Progenitor cell of endocrine pancreas (in vitro differentiated cells): ENCODE measurements at regions not wholly inside any gene's neighbourhood (a gene's known extent, or its start where the extent isn't known, plus 50 kb on each side); places are given as distances from the start of the nearest gene placed in this dataset.

Experiments
- DNase-seq: peaks from one replicate; pipeline ENCODE4 v3.0.0; 2021; ENCODE audit warnings: low spot score; ENCODE audit not compliant: unreplicated experiment
- H3K27ac Mint-ChIP-seq: 2 replicates; pipeline ENCODE4 v1.8.0; 2021; ENCODE audit warnings: mild to moderate bottlenecking, moderate library complexity, mixed read lengths
- H3K27me3 Mint-ChIP-seq: 2 replicates; pipeline ENCODE4 v1.8.0; 2021; ENCODE audit warnings: mixed read lengths
- H3K36me3 Mint-ChIP-seq: 2 replicates; pipeline ENCODE4 v1.8.0; 2022; ENCODE audit warnings: mixed read lengths; ENCODE audit not compliant: insufficient read depth
- H3K4me1 Mint-ChIP-seq: 2 replicates; pipeline ENCODE4 v1.8.0; 2021; ENCODE audit warnings: low read depth, mixed read lengths
- H3K4me3 Mint-ChIP-seq: 2 replicates; pipeline ENCODE4 v1.8.0; 2021; ENCODE audit warnings: low read depth, mild to moderate bottlenecking, moderate library complexity, mixed read lengths
- H3K9me3 Mint-ChIP-seq: 2 replicates; pipeline ENCODE4 v1.8.0; 2021; ENCODE audit warnings: low read depth, mixed read lengths
- TF ChIP-seq, protein P1 (sequence below): fragments of 200-600 bp; sonication (generic); IDR thresholded peaks from one replicate; pipeline ENCODE4 v1.5.0; 2021; ENCODE audit warnings: antibody characterized with exemption, mild to moderate bottlenecking; ENCODE audit not compliant: unreplicated experiment

- no peaks in the 10 kb centered on the region for H3K27me3 Mint-ChIP-seq
- H3K4me3 Mint-ChIP-seq: no peak overlapping the region
- no peak for DNase-seq
- no peaks in the 10 kb centered on the region for H3K36me3 Mint-ChIP-seq
- peaks cover 3% of the 10 kb centered on the region for H3K9me3 Mint-ChIP-seq
- TF ChIP-seq, protein P1, sequence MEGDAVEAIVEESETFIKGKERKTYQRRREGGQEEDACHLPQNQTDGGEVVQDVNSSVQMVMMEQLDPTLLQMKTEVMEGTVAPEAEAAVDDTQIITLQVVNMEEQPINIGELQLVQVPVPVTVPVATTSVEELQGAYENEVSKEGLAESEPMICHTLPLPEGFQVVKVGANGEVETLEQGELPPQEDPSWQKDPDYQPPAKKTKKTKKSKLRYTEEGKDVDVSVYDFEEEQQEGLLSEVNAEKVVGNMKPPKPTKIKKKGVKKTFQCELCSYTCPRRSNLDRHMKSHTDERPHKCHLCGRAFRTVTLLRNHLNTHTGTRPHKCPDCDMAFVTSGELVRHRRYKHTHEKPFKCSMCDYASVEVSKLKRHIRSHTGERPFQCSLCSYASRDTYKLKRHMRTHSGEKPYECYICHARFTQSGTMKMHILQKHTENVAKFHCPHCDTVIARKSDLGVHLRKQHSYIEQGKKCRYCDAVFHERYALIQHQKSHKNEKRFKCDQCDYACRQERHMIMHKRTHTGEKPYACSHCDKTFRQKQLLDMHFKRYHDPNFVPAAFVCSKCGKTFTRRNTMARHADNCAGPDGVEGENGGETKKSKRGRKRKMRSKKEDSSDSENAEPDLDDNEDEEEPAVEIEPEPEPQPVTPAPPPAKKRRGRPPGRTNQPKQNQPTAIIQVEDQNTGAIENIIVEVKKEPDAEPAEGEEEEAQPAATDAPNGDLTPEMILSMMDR: no peak
- no peak overlapping the region for H3K27ac Mint-ChIP-seq
- peaks cover 33% of the 10 kb centered on the region for H3K4me1 Mint-ChIP-seq
Observed at GRCh38 chr4:84413480-84413879, 85.6 kb downstream of the NKX6-1 start.

GRCh38 chr4:84412062-84412461 lies 87.0 kb downstream of the NKX6-1 start:
- H3K9me3 Mint-ChIP-seq: peaks cover 3% of the 10 kb centered on the region
- no peak overlapping the region for H3K27ac Mint-ChIP-seq
- H3K36me3 Mint-ChIP-seq: no peaks in the 10 kb centered on the region
- TF ChIP-seq, protein P1: no peak
- no peaks in the 10 kb centered on the region for H3K27me3 Mint-ChIP-seq
- peaks cover 32% of the 10 kb centered on the region for H3K4me1 Mint-ChIP-seq
- no peak overlapping the region for H3K4me3 Mint-ChIP-seq
- DNase-seq: no peak

DNA sequence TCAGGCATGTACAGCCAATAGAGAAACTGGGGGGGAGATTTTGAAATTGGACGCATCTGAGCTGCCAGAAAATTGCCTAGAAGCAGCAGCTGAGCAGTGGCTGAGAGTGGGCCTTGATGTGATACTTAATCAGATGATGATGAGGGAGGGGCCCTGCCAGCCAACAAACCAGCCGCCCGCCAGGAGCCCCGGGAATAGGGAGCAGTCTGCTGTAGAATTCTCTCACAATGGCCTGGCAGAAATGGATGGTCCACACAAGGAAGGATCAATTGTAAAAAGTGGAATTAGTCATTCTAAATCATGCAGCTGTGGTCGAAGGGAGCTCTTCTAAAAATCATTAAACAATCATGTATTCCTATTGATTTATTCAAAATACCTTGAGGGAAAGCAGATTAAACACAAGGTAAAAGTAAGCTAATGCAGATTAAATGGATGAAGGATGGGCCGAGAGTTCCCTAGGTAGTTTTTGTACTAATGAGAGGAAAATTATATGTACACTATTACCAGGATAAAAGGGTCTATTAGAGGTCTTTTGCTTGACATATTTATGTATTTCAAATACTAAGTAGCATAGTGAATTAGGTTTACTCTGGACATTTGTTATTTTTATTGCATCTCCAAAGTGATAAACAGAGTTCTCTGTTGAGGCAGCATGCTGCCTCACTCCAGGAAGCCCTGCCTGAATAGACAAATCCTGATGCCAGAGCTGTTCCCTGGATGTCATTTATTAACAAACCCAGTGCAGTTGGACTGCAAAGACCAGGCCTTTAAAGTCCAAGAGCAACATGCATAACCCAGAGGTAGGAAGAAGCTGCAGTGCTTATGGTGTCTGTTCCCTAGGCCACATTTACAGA lies 91.3 kb downstream of the NKX6-1 start:
- H3K27me3 Mint-ChIP-seq: no peaks in the 10 kb centered on the region
- no peak overlapping the region for H3K4me3 Mint-ChIP-seq
- peaks cover 26% of the 10 kb centered on the region for H3K4me1 Mint-ChIP-seq
- no peaks in the 10 kb centered on the region for H3K36me3 Mint-ChIP-seq
- no peak overlapping the region for H3K27ac Mint-ChIP-seq
- H3K9me3 Mint-ChIP-seq: peaks cover 3% of the 10 kb centered on the region
- TF ChIP-seq, protein P1: no peak
- no peak for DNase-seq

GRCh38 chr4:84403656-84404055 lies 95.4 kb downstream of the NKX6-1 start:
- DNase-seq: no peak
- no peaks in the 10 kb centered on the region for H3K27me3 Mint-ChIP-seq
- H3K27ac Mint-ChIP-seq: no peak overlapping the region
- H3K4me1 Mint-ChIP-seq: peaks cover 21% of the 10 kb centered on the region
- no peak overlapping the region for H3K4me3 Mint-ChIP-seq
- TF ChIP-seq, protein P1: no peak
- H3K9me3 Mint-ChIP-seq: no peaks in the 10 kb centered on the region
- H3K36me3 Mint-ChIP-seq: no peaks in the 10 kb centered on the region

- Mint-ChIP-seq H3K27me3 (no peaks in the 10 kb centered on the region), H3K4me1 (peaks cover 8% of the 10 kb centered on the region), H3K9me3 (no peaks in the 10 kb centered on the region)
Observed at GRCh38 chr4:84401701-84402306, 97.3 kb downstream of the NKX6-1 start.

More at GRCh38 chr4:84401701-84402306, 97.3 kb downstream of the NKX6-1 start:
- Mint-ChIP-seq H3K36me3 (no peaks in the 10 kb centered on the region), H3K4me3 (no peak overlapping the region), H3K27ac (no peak overlapping the region)
- DNase-seq: no peak
- TF ChIP-seq, protein P1: no peak
